PC-3 (cell line): ENCODE measurements at regions not wholly inside any gene's neighbourhood (a gene's known extent, or its start where the extent isn't known, plus 50 kb on each side); places are given as distances from the start of the nearest gene placed in this dataset.

ENCODE experiments used
- EZH2 ChIP-seq: fragments of 300-600 bp; sonication (generic); IDR thresholded peaks from one replicate; pipeline ENCODE4 v1.6.1; 2017; ENCODE audit warnings: antibody characterized with exemption, mild to moderate bottlenecking, low read length; ENCODE audit not compliant: unreplicated experiment
- TF ChIP-seq, protein P1 (sequence below): fragments of 300-600 bp; sonication (generic); conservative IDR thresholded peaks from 2 replicates; pipeline ENCODE4 v1.5.1; 2017; ENCODE audit warnings: antibody characterized with exemption, low read depth, mild to moderate bottlenecking, low read length

DNA sequence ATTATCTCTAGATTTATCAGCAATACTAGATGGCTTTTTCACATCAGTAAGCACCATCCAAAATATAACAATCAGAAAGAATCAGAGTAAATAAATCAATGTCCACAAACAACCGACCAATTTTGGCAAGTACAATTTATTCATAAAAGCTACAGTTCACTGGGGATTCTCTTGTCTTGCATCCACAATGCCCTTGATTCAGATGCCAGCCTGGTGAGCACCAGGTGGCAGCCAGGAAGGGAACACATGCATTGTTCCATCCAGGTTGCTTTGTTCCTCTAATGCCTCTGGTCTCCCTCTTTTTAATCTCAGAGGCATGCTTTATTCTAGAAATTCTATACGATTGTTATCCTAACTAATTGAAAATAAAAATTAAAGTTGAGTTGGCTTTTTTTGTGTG is 242.1 kb upstream of the KIRREL3 start:
- TF ChIP-seq, protein P1, sequence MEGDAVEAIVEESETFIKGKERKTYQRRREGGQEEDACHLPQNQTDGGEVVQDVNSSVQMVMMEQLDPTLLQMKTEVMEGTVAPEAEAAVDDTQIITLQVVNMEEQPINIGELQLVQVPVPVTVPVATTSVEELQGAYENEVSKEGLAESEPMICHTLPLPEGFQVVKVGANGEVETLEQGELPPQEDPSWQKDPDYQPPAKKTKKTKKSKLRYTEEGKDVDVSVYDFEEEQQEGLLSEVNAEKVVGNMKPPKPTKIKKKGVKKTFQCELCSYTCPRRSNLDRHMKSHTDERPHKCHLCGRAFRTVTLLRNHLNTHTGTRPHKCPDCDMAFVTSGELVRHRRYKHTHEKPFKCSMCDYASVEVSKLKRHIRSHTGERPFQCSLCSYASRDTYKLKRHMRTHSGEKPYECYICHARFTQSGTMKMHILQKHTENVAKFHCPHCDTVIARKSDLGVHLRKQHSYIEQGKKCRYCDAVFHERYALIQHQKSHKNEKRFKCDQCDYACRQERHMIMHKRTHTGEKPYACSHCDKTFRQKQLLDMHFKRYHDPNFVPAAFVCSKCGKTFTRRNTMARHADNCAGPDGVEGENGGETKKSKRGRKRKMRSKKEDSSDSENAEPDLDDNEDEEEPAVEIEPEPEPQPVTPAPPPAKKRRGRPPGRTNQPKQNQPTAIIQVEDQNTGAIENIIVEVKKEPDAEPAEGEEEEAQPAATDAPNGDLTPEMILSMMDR, result no peak
- TF ChIP-seq EZH2, result no peak
